ENCODE measurements at regions not wholly inside any gene's neighbourhood (a gene's known extent, or its start where the extent isn't known, plus 50 kb on each side); places are given as distances from the start of the nearest gene placed in this dataset.

DNA sequence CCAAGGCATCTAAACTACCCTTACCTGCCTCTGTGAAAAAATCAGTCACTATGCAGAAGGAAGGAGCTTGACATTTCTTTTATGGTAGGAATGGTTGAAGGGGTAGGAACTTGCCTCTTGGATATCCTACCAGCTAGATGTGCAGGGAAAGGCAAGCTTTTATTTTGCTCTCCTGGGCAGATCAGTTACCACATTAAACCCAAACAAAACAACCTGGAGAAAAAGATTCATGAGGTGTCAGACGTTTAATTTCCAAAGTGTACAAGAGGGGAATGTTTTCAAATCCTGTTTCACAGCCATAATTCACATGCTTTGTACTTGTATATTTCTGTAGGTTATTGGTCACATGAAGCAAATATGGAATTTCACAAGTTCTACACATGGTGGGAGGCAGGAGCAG lies 67.0 kb upstream of the IFNG-AS1 start:
- Histone ChIP-seq H3K4me1 (ENCODE audit: control insufficient read depth, insufficient read depth, low read length) (peaks cover 20% of the 10 kb centered on the region; the same call in 1 of the 2 replicates), H3K9ac (ENCODE audit: low read length) (no peak overlapping the region), H3K27ac (ENCODE audit: low read depth, low read length) (no peak overlapping the region), H3K9me3 (ENCODE audit: control insufficient read depth, insufficient read depth, low read depth, low read length) (no peaks in the 10 kb centered on the region), H3K36me3 (ENCODE audit: control insufficient read depth, insufficient read depth, low read length) (no peaks in the 10 kb centered on the region), H3K4me3 (ENCODE audit: low read depth, low read length) (no peak overlapping the region), H3K27me3 (ENCODE audit: control insufficient read depth, insufficient read depth, low read length) (no peaks in the 10 kb centered on the region)

DNA sequence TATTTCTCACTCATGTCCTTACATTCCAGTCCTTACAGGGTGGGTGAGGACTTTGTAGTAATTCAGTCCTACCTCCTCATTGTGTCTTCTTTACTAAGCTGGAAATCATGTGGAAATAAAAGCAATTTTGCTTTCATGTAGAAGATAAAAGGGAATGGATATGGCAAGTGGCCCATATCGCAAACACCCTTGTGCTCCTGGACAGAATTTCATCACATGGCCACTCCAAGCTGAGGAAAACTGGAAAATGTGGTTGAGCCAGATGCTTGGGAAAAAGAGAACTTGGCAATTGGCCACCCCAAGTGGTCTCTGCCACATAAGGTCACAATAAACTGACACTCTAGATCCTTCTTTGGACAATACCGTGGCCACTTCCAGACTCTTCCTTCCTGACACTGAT lies 64.2 kb upstream of the IFNG-AS1 start:
- Histone ChIP-seq H3K9ac (ENCODE audit: low read length) (no peak overlapping the region), H3K4me3 (ENCODE audit: low read depth, low read length) (no peak overlapping the region), H3K36me3 (ENCODE audit: control insufficient read depth, insufficient read depth, low read length) (no peaks in the 10 kb centered on the region), H3K9me3 (ENCODE audit: control insufficient read depth, insufficient read depth, low read depth, low read length) (no peaks in the 10 kb centered on the region), H3K27ac (ENCODE audit: low read depth, low read length) (no peak overlapping the region), H3K27me3 (ENCODE audit: control insufficient read depth, insufficient read depth, low read length) (no peaks in the 10 kb centered on the region), H3K4me1 (ENCODE audit: control insufficient read depth, insufficient read depth, low read length) (peaks cover 15% of the 10 kb centered on the region; the same call in 1 of the 2 replicates)

DNA sequence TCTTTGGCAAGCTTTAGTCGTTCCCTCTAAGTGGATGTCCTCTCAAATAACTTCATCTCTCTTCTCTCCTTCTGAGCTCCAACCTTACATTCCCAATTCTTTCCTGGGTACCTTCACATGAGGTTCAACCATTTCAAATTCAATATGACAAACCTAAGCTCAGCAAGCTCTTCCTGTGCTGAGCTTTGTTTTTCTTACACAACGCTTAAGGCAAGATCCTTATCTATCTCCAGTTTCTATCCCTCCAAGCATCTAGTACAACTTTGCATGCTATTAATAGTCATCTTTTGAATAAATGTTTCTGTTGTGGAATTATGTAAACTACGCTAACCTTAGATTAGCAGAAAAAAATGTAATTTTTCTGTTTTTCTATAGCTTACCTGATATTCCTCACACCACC lies 63.7 kb upstream of the IFNG-AS1 start:
- no peaks in the 10 kb centered on the region for H3K9me3 ChIP-seq (ENCODE audit: control insufficient read depth, insufficient read depth, low read depth, low read length)
- no peak overlapping the region for H3K27ac ChIP-seq (ENCODE audit: low read depth, low read length)
- H3K27me3 ChIP-seq (ENCODE audit: control insufficient read depth, insufficient read depth, low read length): no peaks in the 10 kb centered on the region
- H3K9ac ChIP-seq (ENCODE audit: low read length): no peak overlapping the region
- H3K4me1 ChIP-seq (ENCODE audit: control insufficient read depth, insufficient read depth, low read length): peaks cover 11% of the 10 kb centered on the region; the same call in 1 of the 2 replicates
- no peak overlapping the region for H3K4me3 ChIP-seq (ENCODE audit: low read depth, low read length)
- H3K36me3 ChIP-seq (ENCODE audit: control insufficient read depth, insufficient read depth, low read length): no peaks in the 10 kb centered on the region

DNA sequence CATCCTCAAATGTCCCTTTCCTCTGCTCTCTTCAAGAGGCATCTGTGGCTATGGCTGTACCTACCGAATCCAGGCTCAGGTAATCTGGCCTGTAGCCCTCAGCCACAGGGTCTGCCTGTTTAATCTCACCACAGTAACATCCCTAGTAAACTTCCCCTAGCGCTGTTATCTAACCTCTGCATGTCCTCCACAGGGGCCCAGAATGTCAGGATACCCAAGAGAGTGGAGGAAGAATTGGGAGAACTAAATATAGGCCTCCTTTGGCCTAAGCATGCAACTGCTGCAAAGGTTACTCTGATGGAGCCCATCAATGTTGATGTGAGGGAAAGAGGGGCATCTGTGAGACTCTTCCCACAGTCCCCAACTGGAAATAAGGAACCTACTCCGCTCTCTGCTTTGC lies 63.2 kb upstream of the IFNG-AS1 start:
- peaks cover 6% of the 10 kb centered on the region; the same call in 1 of the 2 replicates for H3K4me1 ChIP-seq (ENCODE audit: control insufficient read depth, insufficient read depth, low read length)
- no peaks in the 10 kb centered on the region for H3K9me3 ChIP-seq (ENCODE audit: control insufficient read depth, insufficient read depth, low read depth, low read length)
- H3K27me3 ChIP-seq (ENCODE audit: control insufficient read depth, insufficient read depth, low read length): no peaks in the 10 kb centered on the region
- no peak overlapping the region for H3K9ac ChIP-seq (ENCODE audit: low read length)
- no peak overlapping the region for H3K4me3 ChIP-seq (ENCODE audit: low read depth, low read length)
- H3K27ac ChIP-seq (ENCODE audit: low read depth, low read length): no peak overlapping the region
- H3K36me3 ChIP-seq (ENCODE audit: control insufficient read depth, insufficient read depth, low read length): no peaks in the 10 kb centered on the region

DNA sequence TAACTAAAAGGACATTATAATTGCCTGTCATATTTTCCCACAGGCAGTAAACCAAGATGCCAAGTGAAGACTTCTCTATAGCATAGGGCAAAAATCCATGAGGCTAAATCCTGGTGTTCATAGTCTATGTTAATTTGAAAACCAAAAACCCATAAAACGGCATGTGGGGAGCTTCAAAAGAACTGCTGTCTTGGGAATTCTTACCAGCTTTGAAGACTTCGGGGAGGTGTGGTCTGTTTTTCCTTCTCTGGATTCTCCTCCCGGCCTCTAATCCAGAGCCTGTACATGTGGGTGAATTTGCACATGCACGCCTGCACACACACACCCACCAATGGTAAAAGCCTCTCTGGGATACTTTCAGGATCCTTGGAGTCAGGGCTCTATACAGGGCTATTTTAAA lies 61.9 kb upstream of the IFNG-AS1 start:
- Histone ChIP-seq H3K4me3 (ENCODE audit: low read depth, low read length) (no peak overlapping the region), H3K9ac (ENCODE audit: low read length) (no peak overlapping the region), H3K27ac (ENCODE audit: low read depth, low read length) (no peak overlapping the region), H3K27me3 (ENCODE audit: control insufficient read depth, insufficient read depth, low read length) (no peaks in the 10 kb centered on the region), H3K4me1 (ENCODE audit: control insufficient read depth, insufficient read depth, low read length) (peaks cover 2% of the 10 kb centered on the region; the same call in 1 of the 2 replicates), H3K9me3 (ENCODE audit: control insufficient read depth, insufficient read depth, low read depth, low read length) (no peaks in the 10 kb centered on the region), H3K36me3 (ENCODE audit: control insufficient read depth, insufficient read depth, low read length) (no peaks in the 10 kb centered on the region)

DNA sequence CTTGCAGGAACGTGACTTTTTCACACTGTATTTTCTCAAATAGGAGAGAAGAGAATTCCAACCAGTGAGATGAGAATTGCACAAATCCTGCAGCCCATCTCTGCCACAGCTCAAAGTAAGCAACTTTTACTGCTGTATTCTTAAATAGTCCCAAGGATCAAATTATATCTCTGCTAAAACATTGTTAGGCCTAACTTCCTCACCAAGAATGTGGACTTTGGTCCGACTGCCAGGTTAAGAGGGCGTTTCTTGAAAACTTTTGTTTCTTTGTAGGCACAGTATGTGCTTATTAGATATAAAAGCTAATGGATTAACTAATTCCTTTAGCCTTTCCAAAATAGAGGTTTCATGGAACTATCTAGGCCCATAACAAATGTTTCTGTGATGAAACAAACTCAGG lies 61.4 kb upstream of the IFNG-AS1 start:
- H3K36me3 ChIP-seq (ENCODE audit: control insufficient read depth, insufficient read depth, low read length): no peaks in the 10 kb centered on the region
- no peaks in the 10 kb centered on the region for H3K9me3 ChIP-seq (ENCODE audit: control insufficient read depth, insufficient read depth, low read depth, low read length)
- H3K27ac ChIP-seq (ENCODE audit: low read depth, low read length): no peak overlapping the region
- no peak overlapping the region for H3K4me3 ChIP-seq (ENCODE audit: low read depth, low read length)
- H3K27me3 ChIP-seq (ENCODE audit: control insufficient read depth, insufficient read depth, low read length): no peaks in the 10 kb centered on the region
- H3K4me1 ChIP-seq (ENCODE audit: control insufficient read depth, insufficient read depth, low read length): peaks cover 2% of the 10 kb centered on the region; the same call in 1 of the 2 replicates
- no peak overlapping the region for H3K9ac ChIP-seq (ENCODE audit: low read length)

DNA sequence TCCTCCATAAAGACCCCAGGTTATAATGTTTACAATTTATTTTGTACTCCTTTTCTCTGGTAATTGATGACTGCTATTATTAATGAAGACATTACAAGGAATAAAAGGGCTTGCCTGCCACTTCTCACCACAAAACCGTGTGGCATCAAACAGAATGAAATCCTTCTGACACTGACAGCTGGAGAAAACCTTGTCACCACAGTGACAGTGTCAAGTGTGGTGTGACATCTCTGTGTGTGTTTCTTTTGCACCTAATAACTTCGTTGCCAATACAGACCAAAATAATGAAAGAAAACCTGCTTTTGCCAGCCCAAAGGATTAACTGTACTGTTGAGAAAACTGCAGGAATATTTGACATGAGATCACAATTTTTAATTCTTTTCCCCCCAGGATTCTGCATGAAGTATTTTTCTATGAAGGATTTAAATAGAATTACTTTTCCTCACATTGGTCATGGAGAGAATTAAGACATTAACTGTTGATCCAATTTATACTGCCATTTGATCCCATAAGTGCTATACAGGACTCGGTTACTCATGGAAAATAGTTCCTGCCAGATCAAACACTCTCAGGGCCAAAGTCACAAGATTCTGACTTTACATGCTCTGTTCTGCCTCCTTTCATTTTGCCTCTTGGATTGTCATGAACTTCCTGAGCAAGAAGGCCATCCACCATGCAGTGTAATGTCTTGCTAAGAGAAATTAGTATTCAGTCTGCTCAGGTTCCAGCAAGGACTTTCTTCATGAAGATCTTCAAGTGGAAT lies 60.4 kb upstream of the IFNG-AS1 start:
- Histone ChIP-seq H3K27ac (ENCODE audit: low read depth, low read length) (no peak overlapping the region), H3K27me3 (ENCODE audit: control insufficient read depth, insufficient read depth, low read length) (no peaks in the 10 kb centered on the region)

DNA sequence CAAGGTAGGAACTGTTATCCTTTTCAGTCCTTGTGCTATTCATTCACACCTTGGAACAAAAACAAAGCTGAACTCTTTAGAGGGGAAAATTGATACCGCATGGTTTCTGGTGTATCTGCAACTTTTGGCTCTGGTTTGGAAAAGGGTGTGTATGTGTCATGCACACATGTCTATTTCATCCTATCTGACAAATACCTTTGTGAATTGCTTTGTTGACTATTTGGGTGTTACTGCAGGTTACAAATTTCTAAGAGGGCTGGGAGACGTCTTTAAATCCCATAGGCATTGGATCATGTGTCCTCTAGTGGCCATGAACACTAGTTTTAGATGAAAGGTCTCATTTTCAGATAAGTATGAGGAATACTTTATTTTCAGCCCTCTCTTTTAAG lies 59.9 kb upstream of the IFNG-AS1 start:
- Histone ChIP-seq H3K4me3 (ENCODE audit: low read depth, low read length) (no peak overlapping the region), H3K9me3 (ENCODE audit: control insufficient read depth, insufficient read depth, low read depth, low read length) (no peaks in the 10 kb centered on the region), H3K9ac (ENCODE audit: low read length) (no peak overlapping the region)

More for the DNA sequence above, 60.4 kb upstream of the IFNG-AS1 start:
- no peak overlapping the region for H3K9ac ChIP-seq (ENCODE audit: low read length)
- H3K36me3 ChIP-seq (ENCODE audit: control insufficient read depth, insufficient read depth, low read length): no peaks in the 10 kb centered on the region
- H3K4me3 ChIP-seq (ENCODE audit: low read depth, low read length): no peak overlapping the region
- H3K9me3 ChIP-seq (ENCODE audit: control insufficient read depth, insufficient read depth, low read depth, low read length): no peaks in the 10 kb centered on the region
- no peaks in the 10 kb centered on the region; the same call in 1 of the 2 replicates for H3K4me1 ChIP-seq (ENCODE audit: control insufficient read depth, insufficient read depth, low read length)

DNA sequence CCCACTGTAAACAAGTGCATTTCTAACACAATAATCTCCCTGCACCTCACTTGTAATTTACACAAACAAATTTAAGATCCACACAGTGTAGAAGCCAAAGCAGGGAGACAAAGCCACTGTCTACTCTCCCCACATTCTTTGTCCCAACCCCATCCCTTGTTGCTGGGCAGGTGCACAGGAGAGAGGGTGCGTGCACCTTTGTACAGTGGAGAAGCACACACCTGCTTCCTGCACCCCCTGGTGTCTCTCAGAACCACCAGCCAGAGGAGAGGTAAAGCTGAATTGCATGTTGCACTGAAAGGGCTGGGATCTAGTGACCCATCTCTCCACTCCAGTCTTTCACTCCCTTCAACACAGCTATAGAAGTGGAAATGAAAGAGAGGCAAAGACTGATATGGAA lies 51.4 kb upstream of the IFNG-AS1 start:
- Histone ChIP-seq H3K27me3 (ENCODE audit: control insufficient read depth, insufficient read depth, low read length) (no peaks in the 10 kb centered on the region), H3K27ac (ENCODE audit: low read depth, low read length) (no peak overlapping the region), H3K9ac (ENCODE audit: low read length) (no peak overlapping the region), H3K4me1 (ENCODE audit: control insufficient read depth, insufficient read depth, low read length) (peaks cover 23% of the 10 kb centered on the region; the same call in 1 of the 2 replicates), H3K36me3 (ENCODE audit: control insufficient read depth, insufficient read depth, low read length) (no peaks in the 10 kb centered on the region), H3K9me3 (ENCODE audit: control insufficient read depth, insufficient read depth, low read depth, low read length) (no peaks in the 10 kb centered on the region), H3K4me3 (ENCODE audit: low read depth, low read length) (no peak overlapping the region)

More for the DNA sequence above, 59.9 kb upstream of the IFNG-AS1 start:
- Histone ChIP-seq H3K27me3 (ENCODE audit: control insufficient read depth, insufficient read depth, low read length) (no peaks in the 10 kb centered on the region), H3K4me1 (ENCODE audit: control insufficient read depth, insufficient read depth, low read length) (no peaks in the 10 kb centered on the region; the same call in 1 of the 2 replicates), H3K36me3 (ENCODE audit: control insufficient read depth, insufficient read depth, low read length) (no peaks in the 10 kb centered on the region), H3K27ac (ENCODE audit: low read depth, low read length) (no peak overlapping the region)

All from HUES6 (cell line).